ENCODE measurements at regions not wholly inside any gene's neighbourhood (a gene's known extent, or its start where the extent isn't known, plus 50 kb on each side); places are given as distances from the start of the nearest gene placed in this dataset.

DNA sequence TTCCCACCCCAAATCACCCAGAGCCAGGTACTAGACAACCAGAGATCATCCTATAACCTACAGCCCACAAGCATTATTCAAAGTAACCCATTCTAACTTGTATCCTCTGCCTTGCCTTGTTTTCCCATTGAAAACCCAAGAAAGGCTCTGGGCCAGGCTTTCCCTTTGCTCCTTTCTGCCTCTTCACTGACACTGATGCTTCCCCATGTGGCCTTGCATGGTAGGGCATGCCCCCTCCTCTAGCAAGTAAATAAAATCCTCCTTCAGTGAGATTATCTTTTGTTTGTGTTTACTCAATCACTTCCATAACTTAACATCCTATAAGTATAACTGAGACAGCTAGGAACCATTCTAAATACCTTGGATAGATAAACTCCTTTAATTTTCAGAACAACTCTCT, 65.6 kb upstream of the FAR1 start:
- DNase-seq (ENCODE audit: low spot score) = no peak
- Histone ChIP-seq H3K4me3 (no peak overlapping the region), H3K27me3 (no peaks in the 10 kb centered on the region), H3K36me3 (replicated peaks; ENCODE audit: insufficient read depth, low read depth) (no peaks in the 10 kb centered on the region), H4K20me1 (ENCODE audit: insufficient read depth, poor library complexity, severe bottlenecking) (no peaks in the 10 kb centered on the region), H3K4me2 (no peak overlapping the region), H3K27ac (no peak overlapping the region), H2AFZ (no peak overlapping the region), H3K79me2 (no peaks in the 10 kb centered on the region), H3K9me3 (ENCODE audit: low read depth) (no peaks in the 10 kb centered on the region), H3K9me2 (replicated peaks; ENCODE audit: insufficient read depth) (no peaks in the 10 kb centered on the region), H3K4me1 (ENCODE audit: insufficient read depth) (no peaks in the 10 kb centered on the region)
- no peak for TF ChIP-seq EZH2phosphoT487 (IDR thresholded peaks at IDR 0.05; ENCODE audit: low read depth, severe bottlenecking, unreplicated experiment)
- no peak for TF ChIP-seq EZH2 (IDR thresholded peaks at IDR 0.05; ENCODE audit: borderline replicate concordance)
- TF ChIP-seq, protein P1, sequence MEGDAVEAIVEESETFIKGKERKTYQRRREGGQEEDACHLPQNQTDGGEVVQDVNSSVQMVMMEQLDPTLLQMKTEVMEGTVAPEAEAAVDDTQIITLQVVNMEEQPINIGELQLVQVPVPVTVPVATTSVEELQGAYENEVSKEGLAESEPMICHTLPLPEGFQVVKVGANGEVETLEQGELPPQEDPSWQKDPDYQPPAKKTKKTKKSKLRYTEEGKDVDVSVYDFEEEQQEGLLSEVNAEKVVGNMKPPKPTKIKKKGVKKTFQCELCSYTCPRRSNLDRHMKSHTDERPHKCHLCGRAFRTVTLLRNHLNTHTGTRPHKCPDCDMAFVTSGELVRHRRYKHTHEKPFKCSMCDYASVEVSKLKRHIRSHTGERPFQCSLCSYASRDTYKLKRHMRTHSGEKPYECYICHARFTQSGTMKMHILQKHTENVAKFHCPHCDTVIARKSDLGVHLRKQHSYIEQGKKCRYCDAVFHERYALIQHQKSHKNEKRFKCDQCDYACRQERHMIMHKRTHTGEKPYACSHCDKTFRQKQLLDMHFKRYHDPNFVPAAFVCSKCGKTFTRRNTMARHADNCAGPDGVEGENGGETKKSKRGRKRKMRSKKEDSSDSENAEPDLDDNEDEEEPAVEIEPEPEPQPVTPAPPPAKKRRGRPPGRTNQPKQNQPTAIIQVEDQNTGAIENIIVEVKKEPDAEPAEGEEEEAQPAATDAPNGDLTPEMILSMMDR (IDR thresholded peaks at IDR 0.05; ENCODE audit: poor library complexity) = no peak

DNA sequence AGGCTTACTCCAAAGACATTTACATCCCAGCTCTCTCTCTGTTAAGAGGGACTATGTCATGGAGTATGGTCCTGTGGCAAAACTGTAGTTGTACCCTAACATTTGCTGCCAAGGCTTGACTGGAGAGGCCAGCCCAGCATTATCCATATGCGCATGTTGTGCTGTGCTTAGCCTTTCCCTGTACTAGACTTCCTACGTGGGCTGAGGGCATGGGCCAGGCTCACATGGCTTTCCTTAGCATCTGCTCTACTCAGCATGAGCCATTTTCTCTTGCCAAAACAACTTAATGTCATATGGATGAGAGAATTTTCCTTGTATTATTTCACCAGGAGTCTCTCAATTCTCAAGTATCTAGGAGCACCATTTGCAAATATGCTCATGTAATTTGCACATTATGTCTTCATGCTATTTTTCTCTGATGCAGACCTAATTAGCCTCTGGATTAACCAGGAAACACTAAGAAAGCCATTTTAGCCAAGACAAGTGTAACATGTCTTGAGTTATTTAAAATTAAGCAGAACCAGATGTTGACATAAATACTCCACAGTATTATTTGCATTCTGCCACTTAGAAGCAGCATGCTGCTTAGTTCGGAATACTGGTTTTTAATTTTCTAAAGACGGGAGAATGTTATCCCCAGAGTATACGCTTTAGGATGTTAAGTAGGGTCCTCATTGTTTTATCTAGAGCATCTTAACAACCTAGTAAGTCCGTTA, 71.7 kb upstream of the FAR1 start:
- H3K27me3 ChIP-seq = no peaks in the 10 kb centered on the region
- H2AFZ ChIP-seq = no peak overlapping the region
- H3K79me2 ChIP-seq = no peaks in the 10 kb centered on the region
- H4K20me1 ChIP-seq (ENCODE audit: insufficient read depth, poor library complexity, severe bottlenecking) = no peaks in the 10 kb centered on the region
- H3K4me3 ChIP-seq = no peak overlapping the region
- H3K27ac ChIP-seq = no peak overlapping the region
- peaks cover 3% of the 10 kb centered on the region for H3K4me1 ChIP-seq (ENCODE audit: insufficient read depth)
- no peaks in the 10 kb centered on the region for H3K36me3 ChIP-seq (replicated peaks; ENCODE audit: insufficient read depth, low read depth)
- no peaks in the 10 kb centered on the region for H3K9me2 ChIP-seq (replicated peaks; ENCODE audit: insufficient read depth)
- H3K4me2 ChIP-seq = no peak overlapping the region
- H3K9me3 ChIP-seq (ENCODE audit: low read depth) = no peaks in the 10 kb centered on the region
- TF ChIP-seq, protein P1 (IDR thresholded peaks at IDR 0.05; ENCODE audit: poor library complexity) = no peak
- TF ChIP-seq EZH2 (IDR thresholded peaks at IDR 0.05; ENCODE audit: borderline replicate concordance) (no peak), EZH2phosphoT487 (IDR thresholded peaks at IDR 0.05; ENCODE audit: low read depth, severe bottlenecking, unreplicated experiment) (no peak)
- WGBS (ENCODE audit: low lambda C conversion rate, missing lambda C conversion rate) = 61% methylated on average over 6 of the region's 6 CpGs
- no peak for DNase-seq (ENCODE audit: low spot score)

DNA sequence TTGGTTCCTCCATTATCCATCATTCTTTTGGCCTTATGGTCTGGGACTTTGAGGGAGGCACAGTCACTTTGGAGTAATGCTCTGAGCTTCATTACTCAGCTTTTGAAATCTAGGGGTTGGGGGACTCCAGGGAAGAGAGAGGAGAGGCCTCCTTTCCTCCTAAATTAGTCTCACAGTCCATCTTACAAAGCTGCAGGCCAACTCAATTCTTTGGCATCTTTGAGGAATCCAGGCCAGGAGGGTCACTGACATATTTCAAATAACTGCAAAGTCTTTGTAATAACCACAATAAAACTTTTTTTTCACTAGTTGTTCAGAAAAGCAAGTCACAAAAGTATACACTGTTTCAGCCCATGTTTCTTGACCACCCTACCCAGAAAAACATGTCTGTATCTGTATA, 73.3 kb upstream of the FAR1 start:
- DNase-seq (ENCODE audit: low spot score) = no peak
- peaks cover 3% of the 10 kb centered on the region for H3K4me1 ChIP-seq (ENCODE audit: insufficient read depth)
- no peaks in the 10 kb centered on the region for H3K9me2 ChIP-seq (replicated peaks; ENCODE audit: insufficient read depth)
- H3K9me3 ChIP-seq (ENCODE audit: low read depth) = no peaks in the 10 kb centered on the region
- H3K79me2 ChIP-seq = no peaks in the 10 kb centered on the region
- no peaks in the 10 kb centered on the region for H3K27me3 ChIP-seq
- no peaks in the 10 kb centered on the region for H3K36me3 ChIP-seq (replicated peaks; ENCODE audit: insufficient read depth, low read depth)
- no peak overlapping the region for H3K4me2 ChIP-seq
- no peak overlapping the region for H3K4me3 ChIP-seq
- H3K27ac ChIP-seq = no peak overlapping the region
- H4K20me1 ChIP-seq (ENCODE audit: insufficient read depth, poor library complexity, severe bottlenecking) = no peaks in the 10 kb centered on the region
- H2AFZ ChIP-seq = no peak overlapping the region
- TF ChIP-seq EZH2 (IDR thresholded peaks at IDR 0.05; ENCODE audit: borderline replicate concordance) (no peak), EZH2phosphoT487 (IDR thresholded peaks at IDR 0.05; ENCODE audit: low read depth, severe bottlenecking, unreplicated experiment) (no peak)
- TF ChIP-seq, protein P1 (IDR thresholded peaks at IDR 0.05; ENCODE audit: poor library complexity) = no peak

DNA sequence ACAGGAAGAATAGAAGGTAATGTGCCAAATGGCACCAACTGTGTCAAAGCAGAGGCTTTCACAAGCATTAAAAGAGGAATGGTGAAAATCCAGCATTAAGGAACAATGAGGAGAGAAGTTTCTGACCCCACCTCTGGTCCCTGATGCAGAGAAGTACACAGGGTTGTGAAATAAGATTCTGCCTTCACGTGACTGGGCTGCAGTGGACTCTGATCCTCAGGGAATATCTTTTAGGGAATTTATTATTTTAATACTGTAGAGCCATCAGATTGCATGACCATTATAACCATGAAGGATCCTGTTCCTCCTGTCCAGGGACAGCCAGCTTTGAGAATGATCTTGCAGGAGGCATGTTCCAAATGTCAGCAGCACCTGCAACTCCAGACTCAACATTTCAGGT, 74.4 kb upstream of the FAR1 start:
- Histone ChIP-seq H3K9me2 (replicated peaks; ENCODE audit: insufficient read depth) (no peaks in the 10 kb centered on the region), H3K79me2 (no peaks in the 10 kb centered on the region), H3K4me2 (no peak overlapping the region)

More for the DNA sequence above, 74.4 kb upstream of the FAR1 start:
- Histone ChIP-seq H3K9me3 (ENCODE audit: low read depth) (no peaks in the 10 kb centered on the region), H3K27ac (no peak overlapping the region), H4K20me1 (ENCODE audit: insufficient read depth, poor library complexity, severe bottlenecking) (no peaks in the 10 kb centered on the region), H3K27me3 (no peaks in the 10 kb centered on the region), H3K4me1 (ENCODE audit: insufficient read depth) (peaks cover 3% of the 10 kb centered on the region), H2AFZ (no peak overlapping the region), H3K4me3 (no peak overlapping the region), H3K36me3 (replicated peaks; ENCODE audit: insufficient read depth, low read depth) (no peaks in the 10 kb centered on the region)
- peak; percentile 28 for DNase-seq (ENCODE audit: low spot score)
- no peak for TF ChIP-seq EZH2 (IDR thresholded peaks at IDR 0.05; ENCODE audit: borderline replicate concordance)
- no peak for TF ChIP-seq EZH2phosphoT487 (IDR thresholded peaks at IDR 0.05; ENCODE audit: low read depth, severe bottlenecking, unreplicated experiment)
- TF ChIP-seq, protein P1 (IDR thresholded peaks at IDR 0.05; ENCODE audit: poor library complexity) = no peak
- 74% methylated on average over 1 of the region's 1 CpG for WGBS (ENCODE audit: low lambda C conversion rate, missing lambda C conversion rate)

All from hepatocyte (in vitro differentiated cells).